PFSK-1 (cell line): ENCODE measurements at regions not wholly inside any gene's neighbourhood (a gene's known extent, or its start where the extent isn't known, plus 50 kb on each side); places are given as distances from the start of the nearest gene placed in this dataset.

Experiments used
- FOXP2 ChIP-seq: optimal IDR thresholded peaks from 2 replicates; pipeline ENCODE3; 2011; ENCODE audit warnings: borderline replicate concordance, control low read depth, inconsistent platforms; ENCODE audit not compliant: insufficient read depth; ENCODE audit errors: extremely low read length, extremely low read depth
- POLR2AphosphoS5 ChIP-seq: IDR thresholded peaks from 2 replicates; pipeline ENCODE4 v1.6.1; 2012; ENCODE audit warnings: low read depth, mild to moderate bottlenecking, control low read depth, low read length, moderate library complexity
- SIN3A ChIP-seq: IDR thresholded peaks from 2 replicates; pipeline ENCODE4 v1.6.1; 2012; ENCODE audit warnings: mild to moderate bottlenecking, low read length, moderate library complexity, borderline replicate concordance; ENCODE audit not compliant: insufficient read depth
- TAF1 ChIP-seq: IDR thresholded peaks from 2 replicates; pipeline ENCODE4 v1.6.1; 2012; ENCODE audit warnings: low read length, control low read depth, borderline replicate concordance; ENCODE audit not compliant: insufficient read depth
- TF ChIP-seq, protein P1 (sequence below), 2 experiments: IDR thresholded peaks; 2 replicates each; pipeline versions ENCODE4 v1.6.1 to v1.8.0; 2011 to 2012; ENCODE audit warnings: low read depth in 2 of 2, low read length in 2 of 2, control low read depth in 1 of 2, inconsistent platforms in 1 of 2, mild to moderate bottlenecking in 1 of 2, moderate library complexity in 1 of 2; ENCODE audit not compliant: insufficient read depth in 1 of 2

DNA sequence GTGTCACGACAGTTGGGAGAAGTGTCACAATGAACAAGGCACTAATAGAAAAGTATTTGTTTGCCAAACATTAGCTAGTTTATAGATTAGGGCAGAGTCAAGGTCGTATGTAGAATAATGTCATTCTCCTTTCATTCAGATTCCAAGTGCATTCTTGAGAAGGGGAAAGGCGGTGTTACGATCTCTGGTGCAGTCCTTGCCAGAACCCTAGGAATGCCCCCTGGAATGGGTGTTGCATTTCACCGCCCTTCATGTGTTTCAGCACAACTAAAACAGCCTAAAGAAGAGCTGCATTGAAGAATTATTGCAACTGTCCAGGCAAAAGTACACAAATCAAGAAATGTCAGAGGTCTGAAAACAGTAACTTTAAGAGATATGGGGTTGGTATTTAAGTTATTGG is 721.0 kb upstream of the WWC1 start:
- TF ChIP-seq POLR2AphosphoS5 (no peak), TAF1 (no peak), SIN3A (no peak), FOXP2 (no peak)
- TF ChIP-seq, protein P1, sequence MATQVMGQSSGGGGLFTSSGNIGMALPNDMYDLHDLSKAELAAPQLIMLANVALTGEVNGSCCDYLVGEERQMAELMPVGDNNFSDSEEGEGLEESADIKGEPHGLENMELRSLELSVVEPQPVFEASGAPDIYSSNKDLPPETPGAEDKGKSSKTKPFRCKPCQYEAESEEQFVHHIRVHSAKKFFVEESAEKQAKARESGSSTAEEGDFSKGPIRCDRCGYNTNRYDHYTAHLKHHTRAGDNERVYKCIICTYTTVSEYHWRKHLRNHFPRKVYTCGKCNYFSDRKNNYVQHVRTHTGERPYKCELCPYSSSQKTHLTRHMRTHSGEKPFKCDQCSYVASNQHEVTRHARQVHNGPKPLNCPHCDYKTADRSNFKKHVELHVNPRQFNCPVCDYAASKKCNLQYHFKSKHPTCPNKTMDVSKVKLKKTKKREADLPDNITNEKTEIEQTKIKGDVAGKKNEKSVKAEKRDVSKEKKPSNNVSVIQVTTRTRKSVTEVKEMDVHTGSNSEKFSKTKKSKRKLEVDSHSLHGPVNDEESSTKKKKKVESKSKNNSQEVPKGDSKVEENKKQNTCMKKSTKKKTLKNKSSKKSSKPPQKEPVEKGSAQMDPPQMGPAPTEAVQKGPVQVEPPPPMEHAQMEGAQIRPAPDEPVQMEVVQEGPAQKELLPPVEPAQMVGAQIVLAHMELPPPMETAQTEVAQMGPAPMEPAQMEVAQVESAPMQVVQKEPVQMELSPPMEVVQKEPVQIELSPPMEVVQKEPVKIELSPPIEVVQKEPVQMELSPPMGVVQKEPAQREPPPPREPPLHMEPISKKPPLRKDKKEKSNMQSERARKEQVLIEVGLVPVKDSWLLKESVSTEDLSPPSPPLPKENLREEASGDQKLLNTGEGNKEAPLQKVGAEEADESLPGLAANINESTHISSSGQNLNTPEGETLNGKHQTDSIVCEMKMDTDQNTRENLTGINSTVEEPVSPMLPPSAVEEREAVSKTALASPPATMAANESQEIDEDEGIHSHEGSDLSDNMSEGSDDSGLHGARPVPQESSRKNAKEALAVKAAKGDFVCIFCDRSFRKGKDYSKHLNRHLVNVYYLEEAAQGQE (IDR thresholded peaks at IDR 0.05; ENCODE audit: insufficient read depth in 1 of 2, low read depth in 2 of 2, low read length in 2 of 2), result no peak
